ENCODE measurements at regions not wholly inside any gene's neighbourhood (a gene's known extent, or its start where the extent isn't known, plus 50 kb on each side); places are given as distances from the start of the nearest gene placed in this dataset.

- DNase-seq, result peak; percentile 41
Observed at GRCh38 chr4:81667539-81667938, 195.8 kb upstream of the RASGEF1B start.

DNA sequence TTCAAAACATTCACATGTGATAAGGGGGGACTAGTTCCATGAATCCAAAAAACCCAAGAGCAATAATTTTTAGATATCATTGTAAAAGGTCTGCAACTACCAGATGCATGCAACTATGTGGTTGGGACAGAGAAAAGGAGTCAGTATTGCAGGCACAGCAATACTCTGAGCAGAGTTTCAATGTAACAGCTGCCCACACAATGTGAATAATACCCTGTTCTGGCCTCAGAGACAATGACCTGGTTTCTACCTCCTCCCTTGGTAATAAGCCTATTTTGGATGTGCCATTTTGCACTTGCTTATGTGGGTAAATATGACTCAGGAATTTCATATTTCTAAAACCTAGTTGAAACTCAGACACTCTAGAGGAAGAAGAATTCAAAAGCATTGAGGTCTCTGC is 194.8 kb upstream of the RASGEF1B start:
- no peak for DNase-seq

DNA sequence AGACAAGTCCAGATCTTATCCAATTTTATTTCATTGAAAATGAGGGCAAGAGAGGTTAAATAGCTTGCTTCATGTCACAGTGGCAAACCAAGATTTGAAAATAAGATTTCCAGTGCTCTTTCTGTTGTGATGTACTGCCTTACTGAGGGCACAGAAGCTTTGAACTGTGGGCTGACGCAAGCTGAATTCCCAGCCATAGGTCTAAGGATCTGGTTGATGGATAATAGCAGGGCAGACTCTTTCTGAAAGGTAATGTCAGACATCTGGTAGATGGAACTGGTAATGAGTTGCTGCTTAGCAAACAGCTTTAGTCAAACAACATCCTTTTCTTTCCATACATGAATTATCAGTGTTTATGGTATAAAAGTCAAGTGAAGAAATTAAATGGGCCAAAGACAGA is 193.9 kb upstream of the RASGEF1B start:
- no peak for DNase-seq

GRCh38 chr4:81665045-81665444 is 193.3 kb upstream of the RASGEF1B start:
- no peak for DNase-seq

DNA sequence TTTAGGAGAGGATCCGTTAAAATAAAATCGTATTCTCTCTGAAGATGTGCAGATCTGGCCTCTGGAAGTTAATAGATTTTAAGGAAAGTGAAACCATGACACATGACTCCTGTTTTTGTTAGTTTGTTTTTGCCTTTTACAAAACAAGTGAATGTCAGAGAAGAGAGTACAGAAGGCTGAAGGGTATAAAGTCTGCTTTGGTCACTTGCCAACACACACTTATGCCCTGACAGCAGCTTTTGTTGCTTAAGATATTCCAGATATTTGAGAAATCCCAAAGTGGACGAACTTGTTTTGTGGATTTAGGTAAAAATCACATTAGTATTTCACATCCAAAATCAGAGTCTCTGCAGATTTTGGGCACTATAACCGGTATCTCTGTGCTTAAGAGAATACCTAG is 192.4 kb upstream of the RASGEF1B start:
- no peak for DNase-seq

GRCh38 chr4:81663368-81663767 is 191.7 kb upstream of the RASGEF1B start:
- no peak for DNase-seq

GRCh38 chr4:81659051-81659450 is 187.3 kb upstream of the RASGEF1B start:
- DNase-seq, result peak; percentile 51

DNA sequence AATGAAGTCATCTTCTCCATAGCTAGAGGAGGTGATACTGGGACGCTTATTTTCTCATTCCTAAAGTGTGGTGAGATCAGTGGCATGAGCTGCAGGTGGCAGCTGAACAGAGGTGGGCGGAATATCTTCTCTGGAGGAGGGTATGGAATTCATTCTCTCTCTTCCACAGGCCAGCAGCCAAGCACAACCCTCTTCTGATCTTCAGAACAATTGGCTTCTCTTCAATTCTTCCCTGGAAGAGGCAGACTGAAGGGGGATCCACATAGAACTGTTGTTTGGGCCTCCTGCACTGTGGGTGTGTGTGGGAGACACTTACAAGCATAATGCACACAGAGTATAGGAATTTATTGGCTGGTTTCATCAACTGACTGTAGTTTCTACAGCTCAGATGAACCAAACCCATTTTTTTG is 180.4 kb upstream of the RASGEF1B start:
- no peak for DNase-seq

- no peak for DNase-seq
Observed at GRCh38 chr4:81651243-81651899, 179.7 kb upstream of the RASGEF1B start.

DNA sequence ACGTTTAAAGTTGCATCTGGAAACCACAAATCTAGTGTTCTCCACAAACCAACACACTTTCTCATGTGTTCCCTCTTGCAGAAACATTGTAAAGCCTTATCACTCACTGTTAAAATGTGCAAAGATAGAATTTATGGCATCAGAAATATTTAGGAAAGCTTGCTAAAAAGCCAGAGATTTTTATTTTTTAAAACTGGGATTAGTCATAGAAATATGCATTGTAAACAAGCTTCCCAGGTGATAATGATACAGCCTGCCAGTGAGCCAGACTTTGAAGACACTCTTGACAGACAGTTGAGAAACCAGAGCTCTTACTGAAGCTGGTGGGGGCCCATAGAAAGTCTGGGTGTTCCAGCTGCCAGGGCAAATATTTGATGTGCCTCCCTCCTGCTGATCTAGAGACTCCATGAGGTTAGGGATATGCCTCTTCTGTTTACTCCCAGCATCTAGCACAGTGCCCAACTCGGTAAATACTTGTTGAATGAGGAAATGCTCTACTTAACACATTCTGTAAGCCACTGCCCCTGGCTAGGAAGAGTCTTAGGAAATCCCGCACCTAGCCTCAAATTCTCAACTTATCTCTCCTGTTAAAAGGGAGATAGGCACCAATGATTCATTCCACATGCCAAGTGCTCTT is 179.0 kb upstream of the RASGEF1B start:
- no peak for DNase-seq

- DNase-seq, result no peak
Observed at GRCh38 chr4:81648576-81649275, 177.0 kb upstream of the RASGEF1B start.

DNA sequence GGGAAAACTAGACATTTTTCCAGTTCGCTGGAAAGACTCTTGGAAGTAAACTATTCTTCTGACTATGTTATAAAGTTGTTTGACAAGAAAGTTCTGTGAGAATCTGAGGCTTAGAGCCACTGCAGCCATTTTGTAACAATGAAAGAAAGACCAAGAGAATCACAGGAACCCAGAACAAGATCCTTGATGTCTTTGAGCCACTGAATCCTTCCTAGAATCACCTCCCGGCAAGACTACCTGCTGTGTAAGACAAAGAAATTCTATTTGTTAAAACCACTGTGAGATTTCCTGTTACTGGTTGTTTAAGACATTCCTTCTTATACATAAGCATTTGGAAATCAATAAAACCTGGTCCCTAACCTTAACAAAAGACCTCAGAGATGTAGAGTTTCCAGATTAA is 175.7 kb upstream of the RASGEF1B start:
- DNase-seq, result no peak

GRCh38 chr4:81642543-81642942 is 170.8 kb upstream of the RASGEF1B start:
- DNase-seq, result no peak

- DNase-seq, result no peak
Observed at GRCh38 chr4:81639248-81639647, 167.5 kb upstream of the RASGEF1B start.

DNA sequence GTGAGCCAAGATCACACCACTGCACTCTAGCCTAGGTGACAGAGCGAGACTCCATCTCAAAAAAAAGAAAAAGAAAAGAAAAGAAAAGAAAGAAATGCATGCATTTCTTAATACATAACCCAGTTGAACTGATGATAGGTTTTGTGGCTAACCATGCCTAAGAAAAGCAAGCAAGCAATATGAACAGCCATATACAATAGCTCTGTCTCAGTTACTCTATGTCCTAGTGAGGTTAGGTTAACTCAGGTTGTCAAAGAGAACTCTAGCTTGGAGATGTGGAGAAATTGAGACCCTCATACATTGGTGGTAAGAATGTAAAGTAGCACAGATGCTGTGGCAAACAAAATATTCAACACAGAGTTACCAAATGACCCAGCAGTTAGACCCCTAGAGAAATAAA is 167.0 kb upstream of the RASGEF1B start:
- no peak for DNase-seq

DNA sequence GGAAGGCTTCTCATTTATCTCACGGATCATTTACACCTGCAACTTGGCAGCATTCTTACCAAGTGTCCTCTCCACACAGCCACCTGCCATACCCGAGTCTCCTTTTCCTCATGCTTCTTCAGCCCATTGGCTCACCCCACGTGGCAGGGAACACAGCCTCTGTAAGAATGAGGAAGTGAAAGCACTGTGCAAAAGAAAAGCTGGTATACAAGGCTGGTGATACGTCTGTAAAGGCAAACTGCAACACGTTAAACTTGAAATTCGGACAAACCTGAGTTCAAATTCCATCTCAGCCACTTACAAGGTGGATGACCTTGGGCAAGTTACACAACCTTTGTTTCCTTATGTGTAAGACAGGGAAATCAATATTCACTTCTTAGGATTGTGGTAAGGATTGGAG is 164.0 kb upstream of the RASGEF1B start:
- no peak for DNase-seq

DNA sequence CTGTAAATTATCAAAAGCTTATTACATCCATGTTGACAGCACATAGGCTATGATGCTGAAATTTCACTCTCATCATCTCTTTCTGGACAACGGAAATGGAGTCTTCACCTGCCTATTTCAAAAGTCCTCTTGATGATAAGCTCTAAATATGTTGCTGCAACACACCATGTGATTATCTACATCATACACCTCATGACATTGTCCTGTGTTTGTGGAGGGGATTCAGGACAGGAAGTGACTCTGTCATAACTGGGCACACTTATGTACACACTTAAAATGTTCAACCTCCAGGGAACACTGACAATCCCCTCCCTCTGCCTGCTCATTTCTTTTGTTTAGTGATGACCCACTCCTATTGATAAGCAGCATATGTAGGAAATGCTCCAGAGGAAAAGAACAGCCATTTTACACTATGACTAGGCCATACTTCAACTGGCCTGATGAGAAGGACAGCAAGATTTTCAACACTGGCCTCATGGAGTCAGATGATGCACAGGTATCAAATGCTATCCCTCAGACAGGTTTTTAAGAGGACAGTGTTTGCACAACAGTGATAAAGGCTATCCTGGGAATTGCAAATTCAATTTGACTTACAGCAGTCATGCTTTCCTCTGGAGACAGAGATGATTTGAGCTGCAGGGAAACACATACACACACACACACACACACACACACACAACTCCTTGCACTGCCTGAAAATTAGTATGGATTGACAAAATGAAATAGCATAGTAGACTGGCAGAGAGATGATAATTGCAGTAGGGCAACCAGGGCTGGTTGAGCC is 163.3 kb upstream of the RASGEF1B start:
- no peak for DNase-seq

DNA sequence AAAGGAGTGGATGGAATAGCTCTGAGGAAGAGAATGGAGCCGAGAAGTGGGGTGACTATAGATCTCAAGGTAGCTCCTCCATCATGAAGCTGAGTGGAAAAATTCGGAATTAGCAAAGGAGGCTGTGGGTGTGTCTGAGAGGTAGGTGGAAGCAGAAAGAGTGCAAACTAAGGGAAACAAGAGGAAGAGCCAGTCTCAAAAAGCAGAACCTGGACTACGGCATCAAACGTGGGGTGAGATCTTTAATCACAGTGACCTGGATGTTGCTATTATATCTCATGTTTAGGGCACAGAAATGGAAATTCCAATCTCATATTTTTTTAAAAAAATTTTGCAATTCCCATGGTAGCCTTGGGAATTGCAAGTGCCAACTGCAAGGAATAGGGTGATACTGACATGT is 162.5 kb upstream of the RASGEF1B start:
- DNase-seq, result no peak

GRCh38 chr4:81632581-81633299 is 161.0 kb upstream of the RASGEF1B start:
- no peak for DNase-seq

GRCh38 chr4:81631958-81632441 is 160.3 kb upstream of the RASGEF1B start:
- DNase-seq, result peak; percentile 90

DNA sequence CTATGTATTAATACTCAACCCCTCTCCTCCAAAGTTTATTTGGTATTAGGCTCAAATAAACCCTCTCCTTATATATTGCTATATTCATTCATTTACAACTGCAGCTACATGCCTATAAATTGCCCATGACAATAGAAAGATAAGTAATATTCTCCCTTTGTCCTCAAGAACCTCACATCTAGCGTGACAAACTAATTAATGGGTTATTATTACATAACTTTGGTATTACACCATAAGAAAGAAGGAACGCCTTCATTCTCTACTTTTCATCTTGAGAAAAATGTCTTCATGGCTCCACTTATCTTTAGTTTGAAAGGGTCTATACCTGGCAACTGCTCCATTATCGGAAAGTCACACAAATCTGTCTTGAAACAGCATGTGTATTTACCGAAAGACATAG is 157.7 kb upstream of the RASGEF1B start:
- DNase-seq, result no peak

GRCh38 chr4:81628489-81628888 is 156.8 kb upstream of the RASGEF1B start:
- no peak for DNase-seq

All from skin of body (tissue), 1 donor.